ENCODE measurements at regions not wholly inside any gene's neighbourhood (a gene's known extent, or its start where the extent isn't known, plus 50 kb on each side); places are given as distances from the start of the nearest gene placed in this dataset.

DNA sequence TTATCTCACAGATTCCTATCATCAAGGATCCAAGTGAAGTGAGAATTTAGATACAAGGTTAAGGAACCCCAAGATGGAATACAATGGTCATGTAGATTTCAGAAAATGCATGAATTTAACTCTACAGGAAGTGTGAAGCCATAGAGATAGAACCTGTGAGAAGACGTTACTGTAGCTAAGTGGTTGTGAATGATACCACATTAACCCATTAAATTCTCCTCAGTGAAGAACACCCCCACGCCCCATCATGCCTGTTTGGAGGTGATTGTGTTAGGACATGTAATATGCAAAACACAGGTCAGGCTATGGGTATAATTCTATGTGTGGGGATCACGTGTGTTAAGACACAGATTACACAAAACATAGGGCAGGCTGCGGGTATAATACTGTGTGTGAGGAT lies 1166.7 kb downstream of the EFNB2 start:
- Histone ChIP-seq H3K4me1 (ENCODE audit: low read depth) (no peaks in the 10 kb centered on the region), H3K4me3 (no peak overlapping the region), H3K36me3 (ENCODE audit: low read depth) (no peaks in the 10 kb centered on the region), H3K9me3 (no peaks in the 10 kb centered on the region)
- intact Hi-C loops (cut with DNase I, micrococcal nuclease), result no loop called here
- TF ChIP-seq CTCF (IDR thresholded peaks at IDR 0.05), result no peak
- ATAC-seq, result no peak
- no peak for DNase-seq

DNA sequence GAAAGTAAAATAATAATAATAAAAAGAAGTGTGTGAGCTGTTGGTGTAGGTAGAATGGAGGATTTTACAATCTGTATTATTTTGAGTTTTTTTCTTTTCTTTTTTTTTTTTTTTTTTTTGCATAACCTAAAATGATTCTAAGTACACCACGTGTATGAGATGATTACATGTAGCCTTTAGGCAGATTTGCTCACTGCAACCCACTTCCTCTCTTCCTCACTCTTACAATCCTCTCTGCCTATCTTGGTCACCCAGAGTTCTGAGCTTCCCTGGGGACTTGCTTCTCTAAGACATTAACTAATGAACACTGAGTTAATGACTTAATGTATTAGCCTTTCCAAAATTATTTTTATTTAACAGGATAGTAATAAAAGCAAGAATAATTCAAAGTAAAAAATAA lies 1169.6 kb downstream of the EFNB2 start:
- TF ChIP-seq CTCF (IDR thresholded peaks at IDR 0.05), result no peak
- H3K4me3 ChIP-seq, result no peak overlapping the region
- H3K4me1 ChIP-seq (ENCODE audit: low read depth), result no peaks in the 10 kb centered on the region
- H3K36me3 ChIP-seq (ENCODE audit: low read depth), result no peaks in the 10 kb centered on the region
- DNase-seq (no peak), ATAC-seq (no peak)
- intact Hi-C loops (cut with DNase I, micrococcal nuclease), result no loop called here
- no peaks in the 10 kb centered on the region for H3K9me3 ChIP-seq

DNA sequence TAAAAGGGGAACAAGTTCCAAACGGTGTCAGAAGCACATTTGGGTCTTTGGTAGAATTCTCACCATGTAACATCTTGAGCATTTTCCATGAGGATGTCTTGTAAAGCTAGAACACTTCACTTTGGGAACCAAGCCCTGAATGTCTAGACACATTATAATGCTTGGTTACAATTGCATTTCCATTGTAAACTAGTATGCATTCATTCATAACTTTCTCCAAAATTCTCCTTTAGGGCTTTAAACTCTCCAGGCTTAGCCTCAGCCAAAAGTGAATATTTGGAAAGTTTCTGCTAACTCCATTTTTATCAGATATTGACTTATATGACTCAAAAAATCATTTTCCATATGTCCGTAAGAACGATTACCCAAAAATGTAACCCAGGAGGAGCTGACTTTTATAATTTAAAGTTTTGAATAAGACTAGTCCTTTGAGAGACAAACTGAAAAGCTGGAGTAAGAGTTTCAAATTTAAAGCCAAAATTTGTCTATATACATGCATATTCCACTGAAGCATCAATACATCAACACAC lies 1170.4 kb downstream of the EFNB2 start:
- ATAC-seq, result no peak
- no peaks in the 10 kb centered on the region for H3K4me1 ChIP-seq (ENCODE audit: low read depth)
- intact Hi-C loops (cut with DNase I, micrococcal nuclease), result no loop called here

GRCh38 chr13:105364191-105364590 lies 1171.3 kb downstream of the EFNB2 start:
- DNase-seq (no peak), ATAC-seq (no peak)
- no peak for TF ChIP-seq CTCF (IDR thresholded peaks at IDR 0.05)
- no peak overlapping the region for H3K4me3 ChIP-seq
- H3K4me1 ChIP-seq (ENCODE audit: low read depth), result no peaks in the 10 kb centered on the region
- intact Hi-C loops (cut with DNase I, micrococcal nuclease), result no loop called here
- H3K36me3 ChIP-seq (ENCODE audit: low read depth), result no peaks in the 10 kb centered on the region
- no peaks in the 10 kb centered on the region for H3K9me3 ChIP-seq

More for the DNA sequence above, 1170.4 kb downstream of the EFNB2 start:
- Histone ChIP-seq H3K4me3 (no peak overlapping the region), H3K36me3 (ENCODE audit: low read depth) (no peaks in the 10 kb centered on the region), H3K9me3 (no peaks in the 10 kb centered on the region)
- TF ChIP-seq CTCF (IDR thresholded peaks at IDR 0.05), result no peak
- DNase-seq, result no peak

DNA sequence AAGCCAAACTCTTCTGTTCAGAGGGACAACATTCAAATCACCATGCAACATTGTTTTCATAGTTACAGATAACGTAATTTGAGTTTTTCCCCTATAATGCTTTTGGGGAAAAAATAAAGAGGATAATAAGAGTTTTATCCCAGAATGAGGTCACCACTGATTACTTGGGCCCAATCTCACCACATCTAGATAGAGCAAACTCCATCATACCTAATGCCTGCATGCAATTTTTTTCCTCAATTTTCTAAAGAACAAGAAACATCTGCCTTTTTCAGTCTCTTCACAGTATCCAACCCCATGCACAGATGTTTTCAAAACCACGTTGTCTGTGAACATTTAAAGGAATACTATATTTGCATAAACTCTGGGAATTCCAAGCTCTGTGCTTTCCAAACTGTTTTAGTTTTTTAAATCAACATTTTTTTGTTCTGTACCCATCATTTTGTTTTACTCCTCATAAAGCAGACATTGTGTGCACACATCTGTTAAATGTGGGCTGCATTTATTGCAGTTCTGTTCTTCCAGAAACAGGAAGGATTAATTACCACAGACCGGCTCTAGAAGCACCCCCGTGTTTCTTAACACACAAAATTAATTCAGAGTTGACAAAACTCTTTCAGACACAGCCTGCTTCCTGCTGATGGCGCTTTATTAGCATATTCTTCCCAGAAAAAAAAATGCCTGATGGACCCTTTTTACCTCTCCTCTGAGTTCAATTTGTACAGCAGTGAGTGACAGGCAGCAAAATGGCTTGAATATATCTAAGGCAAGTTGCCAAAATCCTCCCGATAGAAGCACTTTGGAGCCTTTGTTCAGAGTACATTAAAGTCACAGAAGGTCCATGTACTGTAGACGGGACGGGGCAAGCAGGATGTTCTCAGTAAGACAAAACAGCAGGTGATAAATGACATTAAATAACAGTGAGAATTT lies 1171.9 kb downstream of the EFNB2 start:
- intact Hi-C loops (cut with DNase I, micrococcal nuclease), result no loop called here
- no peak for TF ChIP-seq CTCF (IDR thresholded peaks at IDR 0.05)

More for the DNA sequence above, 1171.9 kb downstream of the EFNB2 start:
- DNase-seq, result no peak
- Histone ChIP-seq H3K9me3 (no peaks in the 10 kb centered on the region), H3K36me3 (ENCODE audit: low read depth) (no peaks in the 10 kb centered on the region), H3K4me3 (no peak overlapping the region), H3K4me1 (ENCODE audit: low read depth) (no peaks in the 10 kb centered on the region)
- no peak for ATAC-seq
